ENCODE measurements at regions not wholly inside any gene's neighbourhood (a gene's known extent, or its start where the extent isn't known, plus 50 kb on each side); places are given as distances from the start of the nearest gene placed in this dataset.
"Not testable (repeated sequence)": the region's sequence is repeated elsewhere in the genome, so short reads cannot be mapped to it uniquely, and the experiment has no call there.

DNA sequence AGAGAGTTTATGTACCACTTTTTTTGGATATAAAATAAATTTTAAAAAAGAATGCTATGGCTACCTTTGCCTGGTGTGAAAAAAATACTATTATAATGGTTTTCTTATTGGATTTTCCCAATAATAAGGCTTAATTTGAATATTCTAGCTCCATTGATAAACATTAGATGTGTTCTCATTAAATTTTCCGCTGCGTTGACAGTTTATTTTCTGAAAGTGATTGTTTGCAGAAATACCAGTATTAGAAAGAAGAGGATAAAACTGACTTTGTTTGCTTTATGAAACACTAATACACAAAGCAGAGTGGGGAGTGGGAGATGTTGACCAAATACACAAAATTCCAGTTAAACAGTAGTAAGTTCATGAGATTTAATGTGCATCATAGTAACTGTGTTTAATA, 433.3 kb upstream of the TMEFF2 start:
- 90 to 92% methylated on average over 2 of the region's 2 CpGs for WGBS, 2 donors
- TF ChIP-seq, protein P1, sequence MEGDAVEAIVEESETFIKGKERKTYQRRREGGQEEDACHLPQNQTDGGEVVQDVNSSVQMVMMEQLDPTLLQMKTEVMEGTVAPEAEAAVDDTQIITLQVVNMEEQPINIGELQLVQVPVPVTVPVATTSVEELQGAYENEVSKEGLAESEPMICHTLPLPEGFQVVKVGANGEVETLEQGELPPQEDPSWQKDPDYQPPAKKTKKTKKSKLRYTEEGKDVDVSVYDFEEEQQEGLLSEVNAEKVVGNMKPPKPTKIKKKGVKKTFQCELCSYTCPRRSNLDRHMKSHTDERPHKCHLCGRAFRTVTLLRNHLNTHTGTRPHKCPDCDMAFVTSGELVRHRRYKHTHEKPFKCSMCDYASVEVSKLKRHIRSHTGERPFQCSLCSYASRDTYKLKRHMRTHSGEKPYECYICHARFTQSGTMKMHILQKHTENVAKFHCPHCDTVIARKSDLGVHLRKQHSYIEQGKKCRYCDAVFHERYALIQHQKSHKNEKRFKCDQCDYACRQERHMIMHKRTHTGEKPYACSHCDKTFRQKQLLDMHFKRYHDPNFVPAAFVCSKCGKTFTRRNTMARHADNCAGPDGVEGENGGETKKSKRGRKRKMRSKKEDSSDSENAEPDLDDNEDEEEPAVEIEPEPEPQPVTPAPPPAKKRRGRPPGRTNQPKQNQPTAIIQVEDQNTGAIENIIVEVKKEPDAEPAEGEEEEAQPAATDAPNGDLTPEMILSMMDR (IDR thresholded peaks at IDR 0.05): no peak
- TF ChIP-seq POLR2A (IDR thresholded peaks at IDR 0.05): no peak
- intact Hi-C loops (cut with DNase I; ENCODE audit: low total_unique reads): no loop called here
- DNase-seq (ENCODE audit: low spot score in 2 of 2): no peak
- H3K4me3 ChIP-seq (ENCODE audit: low read depth, poor library complexity, severe bottlenecking): no peak overlapping the region

DNA sequence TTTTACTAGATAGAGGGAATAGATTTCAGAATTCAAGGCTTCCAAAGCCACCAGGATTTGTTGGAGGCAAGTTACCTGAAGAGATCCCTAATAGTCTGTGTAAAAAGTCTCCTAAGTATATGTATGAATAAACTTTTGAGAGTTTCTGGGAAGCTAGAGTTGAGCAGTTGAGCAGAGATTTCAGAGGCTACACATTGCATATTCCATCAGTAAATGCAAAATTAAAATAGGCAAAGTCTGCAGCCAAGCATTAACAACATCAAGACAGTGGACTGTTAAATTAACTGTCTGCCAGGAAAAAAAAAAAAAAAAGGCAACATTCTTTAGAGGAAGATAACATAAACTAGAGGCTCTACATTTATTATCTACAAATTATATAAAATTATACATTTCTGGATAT, 420.4 kb upstream of the TMEFF2 start:
- no peak overlapping the region for H3K4me3 ChIP-seq (ENCODE audit: low read depth, poor library complexity, severe bottlenecking)
- intact Hi-C loops (cut with DNase I; ENCODE audit: low total_unique reads): no loop called here
- no peak for DNase-seq (ENCODE audit: low spot score in 2 of 2)
- TF ChIP-seq POLR2A (IDR thresholded peaks at IDR 0.05): no peak
- TF ChIP-seq, protein P1 (IDR thresholded peaks at IDR 0.05): no peak

DNA sequence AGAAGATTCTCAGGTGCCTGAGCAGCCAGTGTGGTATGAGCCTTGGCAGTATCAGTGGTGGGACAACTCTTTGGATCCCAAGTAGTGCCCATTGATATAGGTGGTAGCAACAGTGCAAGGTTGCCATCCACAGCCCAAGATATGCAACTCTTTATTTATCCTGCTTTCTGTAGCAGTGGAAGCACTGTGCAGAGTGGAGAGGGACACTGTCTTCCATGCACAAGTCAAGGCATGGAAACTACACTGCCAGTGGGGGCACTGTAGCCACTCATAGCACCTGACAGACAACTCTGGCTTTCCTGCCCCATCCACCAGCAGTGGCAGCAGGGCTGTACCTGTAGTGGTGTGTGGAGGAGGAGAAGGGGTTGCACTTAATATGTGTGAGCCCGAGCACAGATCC, 409.6 kb upstream of the TMEFF2 start:
- intact Hi-C loops (cut with DNase I; ENCODE audit: low total_unique reads): no loop called here
- no peak for DNase-seq (ENCODE audit: low spot score in 2 of 2)
- no peak overlapping the region for H3K4me3 ChIP-seq (ENCODE audit: low read depth, poor library complexity, severe bottlenecking)
- TF ChIP-seq, protein P1 (IDR thresholded peaks at IDR 0.05): no peak
- TF ChIP-seq POLR2A (IDR thresholded peaks at IDR 0.05): no peak
- 78% methylated on average over 1 of the region's 1 CpG for WGBS, 2 donors

DNA sequence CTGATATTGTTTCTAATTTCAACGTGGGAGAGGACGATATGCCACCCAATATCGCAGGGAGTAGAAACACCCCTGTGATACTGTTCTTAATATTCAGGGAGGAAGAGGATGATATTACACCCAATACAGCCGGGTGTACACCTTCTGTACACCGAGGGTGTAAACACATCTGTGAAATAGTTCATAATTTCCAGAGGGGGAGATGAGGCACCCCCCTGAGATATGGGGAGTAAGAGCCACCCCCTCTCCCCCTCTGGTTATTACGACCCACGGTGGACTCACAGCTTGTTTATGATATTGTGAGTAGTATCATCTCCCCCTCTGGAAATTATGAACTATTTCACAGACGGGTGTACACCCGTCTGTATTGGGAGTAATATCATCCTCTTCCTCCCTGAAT, 403.9 kb upstream of the TMEFF2 start:
- DNase-seq (ENCODE audit: low spot score in 2 of 2); H3K4me3 ChIP-seq (ENCODE audit: low read depth, poor library complexity, severe bottlenecking); intact Hi-C loops (cut with DNase I; ENCODE audit: low total_unique reads): not testable (repeated sequence)
- WGBS, 2 donors: 93 to 94% methylated on average over 9 of the region's 9 CpGs

DNA sequence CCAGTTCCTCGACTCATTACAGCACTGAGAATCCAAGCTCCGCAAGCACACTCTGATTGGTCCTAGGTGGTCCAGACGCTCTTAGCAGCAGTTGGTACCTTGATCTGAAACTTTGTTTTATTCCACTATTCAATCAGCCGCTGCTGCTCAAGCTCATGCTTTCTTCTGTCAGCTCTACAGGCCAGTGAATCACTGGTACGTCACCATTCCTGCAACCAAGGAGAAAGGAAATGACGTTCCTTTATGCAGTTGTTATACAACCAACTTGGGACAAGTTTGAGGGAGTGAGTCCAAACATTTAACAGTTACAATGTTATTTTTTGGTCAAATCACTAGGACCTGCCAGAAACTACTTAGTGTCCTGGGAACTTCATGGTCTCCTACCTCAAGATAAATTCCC, 398.8 kb upstream of the TMEFF2 start:
- no peak overlapping the region for H3K4me3 ChIP-seq (ENCODE audit: low read depth, poor library complexity, severe bottlenecking)
- TF ChIP-seq, protein P1 (IDR thresholded peaks at IDR 0.05): no peak
- no peak for DNase-seq (ENCODE audit: low spot score in 2 of 2)
- intact Hi-C loops (cut with DNase I; ENCODE audit: low total_unique reads): no loop called here
- 86 to 98% methylated on average over 6 of the region's 6 CpGs for WGBS, 2 donors

DNA sequence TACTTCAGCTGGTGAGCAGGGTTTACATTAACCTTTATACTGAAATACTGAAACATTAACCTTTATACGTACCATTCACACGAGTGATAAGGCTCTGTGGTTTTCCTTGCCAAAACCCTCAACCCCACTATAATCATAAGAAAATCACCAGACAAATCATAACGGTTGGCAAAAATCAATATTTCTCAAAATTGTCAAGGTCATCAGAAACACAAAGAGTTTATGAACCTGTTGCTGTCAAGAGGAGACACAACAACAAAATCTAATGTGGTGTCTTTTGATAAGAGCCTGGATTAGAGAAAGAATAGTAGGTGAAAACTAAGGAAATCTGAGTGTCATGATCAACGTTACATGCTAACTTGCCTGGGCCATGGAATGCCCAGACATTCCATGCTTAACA, 396.9 kb upstream of the TMEFF2 start:
- WGBS, 2 donors: 83 to 84% methylated on average over 4 of the region's 4 CpGs
- DNase-seq (ENCODE audit: low spot score in 2 of 2): no peak
- H3K4me3 ChIP-seq (ENCODE audit: low read depth, poor library complexity, severe bottlenecking): no peak overlapping the region
- intact Hi-C loops (cut with DNase I; ENCODE audit: low total_unique reads): no loop called here
- TF ChIP-seq, protein P1 (IDR thresholded peaks at IDR 0.05): no peak
- no peak for TF ChIP-seq POLR2A (IDR thresholded peaks at IDR 0.05)

Data from lower leg skin (tissue), 4 donors.